HCT116 (cell line): ENCODE measurements at regions not wholly inside any gene's neighbourhood (a gene's known extent, or its start where the extent isn't known, plus 50 kb on each side); places are given as distances from the start of the nearest gene placed in this dataset.

Source experiments
- ATAC-seq: fragments of 200-7000 bp; cut with Tn5 transposase; 2 replicates; pipeline ENCODE4 v1.9.1; 2020; ENCODE audit warnings: mild to moderate bottlenecking, moderate library complexity
- BruUV-seq: library from RNA; stranded (reverse); fragments of 400-500 nt; replicated peaks from 2 replicates; lab custom pipeline; 2021; lab: Mats Ljungman, UMichigan
- CTCF ChIA-PET: fragments of 300-600 bp; sonication (Branson Sonifier 250); formaldehyde crosslinking; loops from one replicate; lab custom pipeline; 2021; ENCODE audit warnings: antibody characterized with exemption; lab: Charles Lee
- POLR2A ChIA-PET: fragments of 300-600, 350-600 bp; sonication (Branson Sonifier 250); formaldehyde crosslinking; loops from one replicate; lab custom pipeline; 2021; ENCODE audit warnings: antibody characterized with exemption; lab: Charles Lee
- RAD21 ChIA-PET, 2 experiments: fragments of 300-600 bp; sonication (Branson Sonifier 250); formaldehyde crosslinking; loops; one replicate each; lab custom pipeline; 2023; ENCODE audit warnings: low total read pairs in 2 of 2; ENCODE audit not compliant: uncharacterized antibody in 2 of 2, unreplicated experiment in 2 of 2, low non-redundant PET in 1 of 2; lab: Charles Lee
- DNase-seq: peaks from one replicate; pipeline ENCODE4 v3.0.0-alpha.2; 2010; ENCODE audit warnings: low read depth, low spot score
- H2AFZ ChIP-seq: fragments of 200-600 bp; shearing (Covaris generic), sonication (generic); 2 replicates; pipeline ENCODE4 v1.6.1; 2017; ENCODE audit warnings: low read depth, mixed run types, mixed read lengths, antibody characterized with exemption, low read length; ENCODE audit not compliant: poor library complexity, severe bottlenecking
- H3K27ac ChIP-seq: 2 replicates; pipeline ENCODE4 v1.5.1; 2012; ENCODE audit warnings: low read depth, low read length
- H3K27me3 ChIP-seq: fragments of 200-600 bp; sonication (generic); 2 replicates; pipeline ENCODE4 v1.6.1; 2016; ENCODE audit warnings: mixed run types, low read length, mixed read lengths; ENCODE audit not compliant: insufficient read depth
- H3K36me3 ChIP-seq, 2 experiments: fragments of 200-500 bp in 1 of 2; fragments of 200-600 bp in 1 of 2; sonication (Bioruptor generic) in 1 of 2; sonication (generic) in 1 of 2; 2 replicates each; pipeline versions ENCODE4 v1.5.1 to v1.6.1; 2014 to 2016; ENCODE audit warnings: low read length in 2 of 2, inconsistent platforms in 1 of 2, mixed read lengths in 1 of 2, mixed run types in 1 of 2; ENCODE audit not compliant: insufficient read depth in 2 of 2, control insufficient read depth in 1 of 2
- H3K4me1 ChIP-seq, 2 experiments: fragments of 200-600 bp in 1 of 2; sonication (generic) in 1 of 2; 2 replicates each; pipeline versions ENCODE4 v1.5.1 to v1.6.1; 2012 to 2017; ENCODE audit warnings: low read length in 2 of 2, inconsistent platforms in 1 of 2, mild to moderate bottlenecking in 1 of 2, mixed read lengths in 1 of 2, mixed run types in 1 of 2, moderate library complexity in 1 of 2; ENCODE audit not compliant: insufficient read depth in 2 of 2, control insufficient read depth in 1 of 2
- H3K4me2 ChIP-seq: fragments of 200-600 bp; sonication (generic); 2 replicates; pipeline ENCODE4 v1.6.1; 2017; ENCODE audit warnings: mixed run types, low read length, mixed read lengths
- H3K4me3 ChIP-seq, 2 experiments: fragments of 200-600 bp in 1 of 2; sonication (generic) in 1 of 2; replicated peaks in 1 of 2; 2 replicates each; pipeline ENCODE4 v1.5.1; 2011 to 2016; ENCODE audit warnings: low read length in 2 of 2, control low read depth in 1 of 2, low read depth in 1 of 2, mild to moderate bottlenecking in 1 of 2, mixed read lengths in 1 of 2, mixed run types in 1 of 2
- H3K79me2 ChIP-seq: fragments of 200-600 bp; sonication (generic); 2 replicates; pipeline ENCODE4 v1.6.1; 2017; ENCODE audit warnings: mild to moderate bottlenecking, mixed run types, low read length, moderate library complexity, mixed read lengths; ENCODE audit not compliant: insufficient read depth
- H3K9ac ChIP-seq: fragments of 200-600 bp; sonication (generic); 2 replicates; pipeline ENCODE4 v1.6.1; 2016; ENCODE audit warnings: low read length, mixed read lengths
- H3K9me2 ChIP-seq: fragments of 200-600 bp; sonication (generic), shearing (Covaris generic); 2 replicates; pipeline ENCODE4 v1.6.1; 2017; ENCODE audit warnings: mixed run types, mild to moderate bottlenecking, moderate library complexity; ENCODE audit not compliant: insufficient read depth
- H3K9me3 ChIP-seq, 2 experiments: fragments of 200-500 bp in 1 of 2; fragments of 200-600 bp in 1 of 2; sonication (Bioruptor generic) in 1 of 2; sonication (generic) in 1 of 2; 2 replicates each; pipeline ENCODE4 v1.6.1; 2014 to 2017; ENCODE audit warnings: low read length in 2 of 2, mixed read lengths in 2 of 2, inconsistent platforms in 1 of 2, low read depth in 1 of 2, mild to moderate bottlenecking in 1 of 2, mixed run types in 1 of 2, moderate library complexity in 1 of 2; ENCODE audit not compliant: control insufficient read depth in 1 of 2, insufficient read depth in 1 of 2
- H4K20me1 ChIP-seq: fragments of 200-600 bp; sonication (generic), shearing (Covaris generic); 2 replicates; pipeline ENCODE4 v1.6.1; 2017; ENCODE audit warnings: mixed run types, mild to moderate bottlenecking, moderate library complexity; ENCODE audit not compliant: insufficient read depth
- CBX3 ChIP-seq: IDR thresholded peaks from 2 replicates; pipeline ENCODE4 v1.6.1; 2012; ENCODE audit warnings: low read depth
- CEBPB ChIP-seq: IDR thresholded peaks from 2 replicates; pipeline ENCODE4 v1.6.1; 2012; ENCODE audit warnings: low read depth
- CTCF ChIP-seq, 3 experiments: fragments of 200-600 bp in 1 of 3; sonication (generic) in 1 of 3; IDR thresholded peaks in 2 of 3; conservative IDR thresholded peaks in 1 of 3; 2 replicates each; pipeline ENCODE4 v1.5.1; 2012 to 2017; ENCODE audit warnings: low read depth in 2 of 3, low read length in 2 of 3, antibody characterized with exemption in 1 of 3, borderline replicate concordance in 1 of 3, control low read depth in 1 of 3, mild to moderate bottlenecking in 1 of 3, mixed read lengths in 1 of 3, mixed run types in 1 of 3, moderate library complexity in 1 of 3; ENCODE audit not compliant: insufficient read depth in 1 of 3
- EGR1 ChIP-seq: IDR thresholded peaks from 2 replicates; pipeline ENCODE4 v1.6.1; 2012; ENCODE audit warnings: low read depth
- ELF1 ChIP-seq: IDR thresholded peaks from 2 replicates; pipeline ENCODE4 v1.6.1; 2012; ENCODE audit warnings: low read depth, borderline replicate concordance
- EZH2 ChIP-seq: fragments of 200-600 bp; sonication (generic); IDR thresholded peaks from 2 replicates; pipeline ENCODE4 v1.6.1; 2017; ENCODE audit warnings: antibody characterized with exemption, mixed run types
- EZH2phosphoT487 ChIP-seq: fragments of 200-600 bp; IDR thresholded peaks from 2 replicates; pipeline ENCODE4 v1.6.1; 2018; ENCODE audit warnings: antibody characterized with exemption, borderline replicate concordance
- FOSL1 ChIP-seq: IDR thresholded peaks from 2 replicates; pipeline ENCODE4 v1.6.1; 2012; ENCODE audit warnings: low read depth
- JUND ChIP-seq: IDR thresholded peaks from 2 replicates; pipeline ENCODE4 v1.6.1; 2012
- MAX ChIP-seq: IDR thresholded peaks from 2 replicates; pipeline ENCODE4 v1.6.1; 2012
- POLR2AphosphoS5 ChIP-seq: IDR thresholded peaks from 2 replicates; pipeline ENCODE4 v1.6.1; 2011; ENCODE audit warnings: mild to moderate bottlenecking, low read depth, low read length, moderate library complexity
- RAD21 ChIP-seq: IDR thresholded peaks from 2 replicates; pipeline ENCODE4 v1.6.1; 2012; ENCODE audit warnings: low read depth, mild to moderate bottlenecking
- SIN3A ChIP-seq: IDR thresholded peaks from 2 replicates; pipeline ENCODE4 v1.6.1; 2012; ENCODE audit warnings: low read depth
- SP1 ChIP-seq: IDR thresholded peaks from 2 replicates; pipeline ENCODE4 v1.6.1; 2012; ENCODE audit warnings: low read depth
- SRF ChIP-seq: IDR thresholded peaks from 2 replicates; pipeline ENCODE4 v1.6.1; 2012; ENCODE audit warnings: low read depth
- TCF7L2 ChIP-seq: IDR thresholded peaks from 2 replicates; pipeline ENCODE4 v1.7.0; 2011; ENCODE audit warnings: borderline replicate concordance, inconsistent platforms; ENCODE audit not compliant: insufficient read depth, insufficient read length; ENCODE audit errors: extremely low read depth
- YY1 ChIP-seq: IDR thresholded peaks from 2 replicates; pipeline ENCODE4 v1.6.1; 2011; ENCODE audit warnings: low read length, low read depth, moderate library complexity, mild to moderate bottlenecking; ENCODE audit not compliant: insufficient replicate concordance; ENCODE audit errors: extremely low read depth
- ZFX ChIP-seq: fragments of 450-650 bp; IDR thresholded peaks from 2 replicates; pipeline ENCODE4 v1.6.1; 2017
- ZNF274 ChIP-seq: fragments of 200-500 bp; sonication (Bioruptor generic); IDR thresholded peaks from 2 replicates; pipeline ENCODE4 v1.6.1; 2014; ENCODE audit warnings: mild to moderate bottlenecking, low read depth, low read length, inconsistent platforms
- intact Hi-C: fragments of 100-400 bp; cut with micrococcal nuclease; formaldehyde crosslinking; loops from 2 replicates; pipeline ENCODE4 v1.10.0; 2022

- no peak overlapping the region for H3K4me3 ChIP-seq
- H3K4me2 ChIP-seq: no peak overlapping the region
- no peaks in the 10 kb centered on the region for H4K20me1 ChIP-seq
- H3K79me2 ChIP-seq: no peaks in the 10 kb centered on the region
- intact Hi-C loops: no loop called here
- no peak for DNase-seq
- no peaks in the 10 kb centered on the region for H3K36me3 ChIP-seq
- H3K9me3 ChIP-seq: no peaks in the 10 kb centered on the region
- H3K27ac ChIP-seq: no peak overlapping the region
- TF ChIP-seq RAD21 (no peak), ZFX (no peak), TCF7L2 (no peak), ELF1 (no peak)
- BruUV-seq: no TSS peak
- ChIA-PET CTCF (no interaction called here), POLR2A (no interaction called here), RAD21 (no interaction called here)
- H3K27me3 ChIP-seq: no peaks in the 10 kb centered on the region
- no peak for ATAC-seq
- peaks cover 0 to 5% of the 10 kb centered on the region in 2 experiments; a peak in 1 of 4 replicates for H3K4me1 ChIP-seq
- H3K9ac ChIP-seq: no peak overlapping the region
- H2AFZ ChIP-seq: no peak overlapping the region
- H3K9me2 ChIP-seq: no peaks in the 10 kb centered on the region
Measured at GRCh38 chr6:137725949-137726348, 141.1 kb upstream of the TNFAIP3 start.

GRCh38 chr6:137726582-137726981 is 140.5 kb upstream of the TNFAIP3 start:
- TF ChIP-seq SP1: no peak
- no peak for TF ChIP-seq SIN3A
- TF ChIP-seq EGR1: no peak
- no peak for TF ChIP-seq MAX
- TF ChIP-seq FOSL1: no peak
- TF ChIP-seq EZH2phosphoT487: no peak
- no peak for TF ChIP-seq EZH2
- TF ChIP-seq CEBPB: no peak
- no peak for TF ChIP-seq POLR2AphosphoS5
- no peak for TF ChIP-seq YY1
- TF ChIP-seq CTCF (IDR thresholded peaks at IDR 0.05 in 2 of 3, conservative IDR thresholded peaks at IDR 0.05 in 1 of 3; ENCODE audit: borderline replicate concordance in 1 of 3, insufficient read depth in 1 of 3, low read depth in 2 of 3, low read length in 2 of 3): no peak
- TF ChIP-seq SRF: no peak
- no peak for TF ChIP-seq CBX3
- no peak for TF ChIP-seq JUND
- TF ChIP-seq ZFX: no peak
- no peak for TF ChIP-seq ZNF274
- TF ChIP-seq ELF1: no peak
- TF ChIP-seq RAD21: no peak
- Histone ChIP-seq H3K4me3 (no peak overlapping the region), H3K79me2 (no peaks in the 10 kb centered on the region), H3K4me1 (peaks cover 0 to 5% of the 10 kb centered on the region in 2 experiments; a peak in 1 of 4 replicates), H3K4me2 (no peak overlapping the region), H4K20me1 (no peaks in the 10 kb centered on the region), H3K9me3 (no peaks in the 10 kb centered on the region), H3K36me3 (no peaks in the 10 kb centered on the region), H3K27me3 (no peaks in the 10 kb centered on the region), H2AFZ (no peak overlapping the region), H3K27ac (no peak overlapping the region), H3K9ac (no peak overlapping the region), H3K9me2 (no peaks in the 10 kb centered on the region)
- ATAC-seq: no peak
- ChIA-PET CTCF (no interaction called here), RAD21 (no interaction called here), POLR2A (no interaction called here)
- DNase-seq: no peak
- intact Hi-C loops: no loop called here
- no TSS peak for BruUV-seq
